NCI-H526 treated with DMSO at 0.1 percent for 48 hours (cell line): ENCODE measurements at regions not wholly inside any gene's neighbourhood (a gene's known extent, or its start where the extent isn't known, plus 50 kb on each side); places are given as distances from the start of the nearest gene placed in this dataset.
A peak's percentile ranks its signal among the peaks of the same experiment; 100 is the strongest.
"Not testable (repeated sequence)": the region's sequence is repeated elsewhere in the genome, so short reads cannot be mapped to it uniquely, and the experiment has no call there.

Experiments used
- DNase-seq: peaks from one replicate; lab custom pipeline; 2025; lab: John Stamatoyannopoulos, UW

DNA sequence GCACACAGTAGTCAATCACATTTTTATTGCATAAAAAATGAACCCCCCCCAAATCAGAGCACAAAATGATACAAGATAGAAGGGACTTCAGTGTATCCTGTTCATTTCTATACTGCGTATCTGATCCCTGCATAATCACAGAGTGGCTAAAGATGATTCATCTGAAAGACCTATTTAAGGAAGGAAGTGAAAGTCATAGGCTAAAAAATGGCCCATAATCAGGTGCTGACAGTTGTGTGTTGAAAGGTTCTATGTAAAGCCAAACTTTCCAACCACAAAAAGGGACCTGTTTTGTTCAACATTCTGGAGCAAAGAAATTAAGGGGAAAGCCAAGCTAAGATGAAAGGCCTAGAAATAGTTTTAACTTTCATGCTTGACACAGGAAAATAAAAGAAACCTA lies 147.8 kb upstream of the ATP2B1 start:
- DNase-seq, result no peak

DNA sequence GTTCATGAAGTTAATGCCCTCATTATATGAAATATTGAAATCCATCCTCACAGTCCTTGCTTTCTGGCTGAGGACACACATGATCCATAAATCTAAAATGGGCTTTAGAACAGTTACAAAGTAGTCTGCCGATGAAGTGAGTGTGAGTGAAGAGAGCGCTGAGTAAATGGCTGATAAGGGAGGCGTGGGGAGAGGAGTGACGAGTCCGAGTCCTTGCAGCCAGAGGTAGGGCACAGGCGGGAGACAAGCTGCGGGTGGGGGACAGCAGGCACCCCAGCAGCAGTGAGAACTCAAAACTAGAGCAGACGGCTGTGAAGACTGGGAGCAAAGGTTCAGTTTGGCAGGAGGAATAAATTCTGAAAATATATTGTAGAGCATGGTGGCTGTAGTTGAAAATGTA lies 140.1 kb upstream of the ATP2B1 start:
- no peak for DNase-seq

DNA sequence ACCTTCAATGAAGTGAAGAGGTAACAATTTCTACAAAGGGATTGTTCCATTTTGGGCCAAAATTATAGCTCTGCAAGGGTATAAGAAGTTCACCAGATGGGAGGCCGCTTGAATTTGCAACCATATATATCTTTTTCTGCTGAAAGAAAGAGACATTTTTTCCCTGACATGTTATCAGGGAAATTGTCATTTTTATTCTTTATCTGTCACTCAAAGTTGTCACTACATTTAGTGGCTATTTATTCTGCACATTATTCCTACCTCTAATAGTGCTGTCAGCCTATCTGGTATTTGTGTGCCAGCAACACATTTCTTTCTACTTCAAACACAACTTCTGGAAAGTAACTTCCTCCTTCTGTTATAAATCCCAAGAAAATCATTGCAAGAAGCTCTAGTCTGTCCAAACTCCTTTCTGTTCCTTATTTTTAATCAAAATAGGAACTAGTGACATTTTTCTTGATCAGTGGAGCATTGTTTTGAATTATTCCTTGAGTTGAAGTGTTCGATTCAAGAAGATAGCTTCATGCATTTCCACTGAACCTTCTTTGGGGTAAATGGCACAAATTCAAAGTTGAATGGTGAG lies 137.9 kb upstream of the ATP2B1 start:
- DNase-seq, result no peak

DNA sequence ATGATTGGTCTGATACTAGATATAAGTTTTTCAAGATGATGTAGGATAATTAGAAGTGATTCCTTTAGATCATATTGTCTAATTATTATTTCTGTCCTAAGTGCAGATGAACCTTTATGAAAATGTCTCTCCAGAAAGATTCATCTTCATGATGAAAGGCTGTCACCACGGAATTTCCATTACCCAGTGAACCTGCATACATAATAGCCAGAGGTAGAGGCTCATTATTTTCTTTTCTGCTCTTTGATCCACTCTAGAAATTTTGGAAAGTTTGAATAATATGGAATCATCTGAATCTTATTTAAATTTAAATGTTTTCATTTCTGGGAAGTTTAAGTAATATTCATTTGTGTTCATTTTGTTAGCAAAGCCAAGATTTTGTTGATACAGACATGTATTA lies 137.1 kb upstream of the ATP2B1 start:
- DNase-seq, result no peak

DNA sequence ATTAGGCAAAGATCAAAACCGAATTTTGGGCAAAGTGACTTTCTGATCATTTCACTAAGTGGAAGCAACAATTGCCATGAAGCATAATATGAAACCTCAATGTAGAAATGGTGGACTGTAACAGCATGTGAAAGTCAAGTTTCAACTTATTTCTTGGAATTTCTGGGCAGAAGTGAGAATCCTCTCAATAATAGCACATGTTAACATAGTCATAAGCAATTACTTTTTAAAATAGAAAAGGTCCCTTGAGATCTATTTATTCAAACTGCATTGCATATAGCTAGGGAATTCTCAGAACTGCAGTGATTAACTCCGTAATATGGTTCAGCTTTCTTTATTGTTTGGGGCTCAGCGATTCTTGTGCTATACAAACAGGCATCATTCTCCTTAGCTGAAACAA lies 136.7 kb upstream of the ATP2B1 start:
- DNase-seq, result no peak

DNA sequence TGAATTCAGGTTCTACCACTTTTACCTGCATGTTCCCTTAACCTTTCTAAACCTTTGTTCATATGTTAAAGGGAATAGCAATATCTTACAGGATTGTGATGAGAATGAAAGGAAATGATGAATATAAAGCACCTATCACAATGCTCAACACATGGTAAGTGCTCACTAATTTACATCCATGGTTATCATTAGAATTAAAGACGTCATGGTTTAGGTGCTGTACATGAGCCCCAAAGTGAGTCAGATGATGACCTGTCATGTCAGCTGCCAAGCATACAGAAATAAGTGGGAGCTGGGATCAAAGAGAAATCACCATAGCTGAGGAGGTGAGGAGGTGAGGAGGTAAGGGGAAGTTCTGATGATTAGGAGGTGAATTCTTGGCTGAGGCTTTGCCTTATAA lies 135.9 kb upstream of the ATP2B1 start:
- DNase-seq, result no peak

DNA sequence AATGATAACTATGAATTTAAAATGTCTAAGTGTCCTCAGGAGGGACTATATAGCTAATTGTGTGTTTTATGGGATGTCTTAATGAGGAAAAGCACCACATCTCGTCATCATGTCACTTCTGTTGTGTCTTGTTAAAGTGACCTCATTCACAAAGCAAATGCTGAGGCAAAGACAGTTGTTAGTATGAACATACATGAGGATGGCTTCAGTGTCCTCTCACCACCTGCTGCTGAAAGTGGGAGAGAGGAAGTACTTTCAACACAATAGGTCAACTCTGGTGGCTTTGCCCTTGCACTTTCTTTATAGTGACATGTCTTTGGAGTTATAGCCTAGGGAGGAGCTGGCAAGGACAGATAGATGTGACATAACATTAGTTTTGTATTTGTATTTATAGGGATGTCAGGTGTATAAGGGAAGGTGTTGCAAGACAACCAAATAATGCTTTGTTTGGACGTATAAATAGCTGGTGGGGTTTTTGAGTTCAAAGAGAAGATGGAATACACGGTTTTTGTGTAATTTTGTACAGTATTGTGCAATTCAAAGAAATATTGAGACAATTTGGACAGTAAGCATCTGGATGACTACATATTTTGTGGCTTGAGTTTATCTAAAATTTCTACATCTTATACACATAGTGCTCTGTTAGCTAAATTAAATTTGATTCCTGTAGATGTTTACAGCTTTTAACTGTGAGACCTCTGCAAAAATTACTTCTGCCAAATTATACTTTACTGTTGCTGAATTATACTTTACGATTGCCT lies 131.7 kb upstream of the ATP2B1 start:
- DNase-seq, result no peak

DNA sequence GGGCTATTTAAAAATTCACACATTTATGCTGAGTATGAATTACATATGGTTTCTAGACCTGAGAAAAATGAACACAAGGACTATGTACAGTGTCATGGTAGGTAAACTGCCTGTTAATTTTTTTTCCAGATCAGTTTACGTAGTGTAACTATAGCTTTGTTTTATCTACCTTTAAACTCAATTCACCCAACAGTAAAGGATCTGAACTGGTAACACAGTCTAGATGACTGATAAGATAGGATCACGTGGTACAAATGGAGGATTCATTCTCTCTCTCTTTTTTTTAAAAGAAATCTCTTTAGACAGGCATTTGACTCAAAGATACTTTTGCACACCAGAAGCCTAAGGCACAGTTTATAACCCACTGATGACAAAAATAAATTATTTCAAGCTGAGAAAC lies 130.8 kb upstream of the ATP2B1 start:
- DNase-seq, result no peak

DNA sequence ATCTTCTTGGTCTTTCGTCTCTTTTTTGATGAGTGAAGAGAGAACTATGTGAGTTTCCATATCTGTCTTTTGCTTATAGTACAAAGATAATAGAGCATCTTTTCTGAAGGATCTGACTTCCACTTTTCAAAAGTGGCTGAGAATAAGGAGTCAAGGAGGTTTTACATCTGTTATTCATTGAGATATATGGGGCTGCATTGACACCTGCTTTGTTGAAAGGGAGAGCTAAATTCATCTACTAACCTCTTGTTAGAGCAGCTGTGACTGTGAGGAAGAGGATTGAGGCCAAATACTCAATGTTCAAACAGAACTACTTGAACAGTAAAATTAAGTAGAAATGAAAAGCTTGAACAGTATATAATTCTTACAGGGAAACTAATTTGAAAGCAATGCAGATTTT lies 130.2 kb upstream of the ATP2B1 start:
- DNase-seq, result no peak

DNA sequence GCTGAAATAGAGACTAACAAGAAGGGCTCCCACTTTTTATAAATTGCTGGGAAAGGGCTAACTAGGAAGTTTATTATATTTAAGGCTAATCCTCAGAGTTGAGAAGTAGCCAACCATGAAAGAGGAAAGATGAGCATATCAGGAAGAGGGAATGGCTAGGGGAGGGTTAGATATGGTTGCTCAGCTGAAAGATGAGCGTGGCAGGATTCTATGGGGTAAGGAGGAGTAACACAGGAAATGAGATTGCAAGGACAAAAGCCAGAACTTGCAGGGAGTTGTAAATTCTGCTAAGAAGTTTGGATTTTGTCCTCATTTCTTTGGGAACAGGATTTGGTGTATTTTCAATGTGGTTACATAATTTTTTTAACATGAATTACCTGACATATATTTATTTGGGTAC lies 127.4 kb upstream of the ATP2B1 start:
- peak; percentile 44 for DNase-seq

DNA sequence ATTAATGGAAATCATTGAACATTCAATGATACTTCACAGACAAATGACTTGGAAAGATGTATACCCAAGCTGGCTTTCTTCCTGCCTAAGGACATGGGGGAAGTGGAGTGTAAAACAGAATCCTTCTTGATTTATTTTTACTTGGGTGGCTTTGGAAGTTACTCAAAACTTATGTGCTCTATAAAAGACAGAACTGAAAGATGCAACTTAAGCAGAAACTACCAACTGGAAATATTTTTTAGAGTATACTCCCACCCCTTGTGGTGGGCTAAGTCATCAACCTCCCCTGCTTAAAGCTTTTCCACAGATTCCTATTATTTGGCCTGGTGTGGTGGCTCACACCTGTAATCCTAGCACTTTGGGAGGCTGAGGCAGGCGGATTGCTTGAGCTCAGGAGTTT lies 126.0 kb upstream of the ATP2B1 start:
- no peak for DNase-seq

DNA sequence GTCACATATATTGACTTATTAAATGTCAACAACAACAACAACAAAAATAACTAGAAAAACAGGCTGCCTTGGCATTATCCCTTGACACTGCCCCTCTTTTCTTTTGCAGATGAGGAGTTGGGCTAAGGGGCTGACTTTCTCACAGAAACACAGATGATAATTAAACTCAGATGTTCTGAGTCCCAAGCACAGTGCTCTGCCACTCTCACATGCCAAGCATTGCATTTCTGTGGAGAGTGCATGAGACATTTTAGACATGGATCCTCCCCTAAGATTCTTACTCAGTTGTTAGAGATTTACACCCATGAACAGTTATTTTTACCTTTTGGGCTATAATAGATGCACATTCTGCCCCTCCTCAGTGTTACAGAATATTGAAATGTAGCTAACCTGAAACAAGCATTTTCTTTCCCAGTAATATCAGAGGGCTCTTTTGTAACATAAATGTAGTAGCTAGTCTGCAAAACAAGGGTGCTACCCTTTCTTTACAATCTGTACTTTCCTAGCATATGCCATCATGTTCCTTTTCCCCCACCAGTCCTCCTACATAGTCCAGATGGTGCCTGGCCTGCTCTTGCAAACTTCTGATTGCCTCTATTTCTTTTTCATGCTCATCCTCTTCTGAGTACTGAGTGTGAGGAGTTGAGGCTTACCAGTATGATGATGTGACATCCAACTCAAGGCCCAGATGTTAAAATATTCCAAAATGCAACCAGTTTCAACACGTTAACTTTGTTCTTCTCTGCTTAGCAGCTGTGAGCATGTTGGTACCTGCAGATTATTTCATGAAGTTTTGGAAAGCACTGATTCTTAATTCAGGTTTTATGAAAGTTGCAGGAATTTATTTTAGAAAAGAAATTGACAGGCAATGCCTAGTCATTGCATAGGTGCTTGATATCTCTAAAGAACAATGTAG lies 125.0 kb upstream of the ATP2B1 start:
- no peak for DNase-seq

DNA sequence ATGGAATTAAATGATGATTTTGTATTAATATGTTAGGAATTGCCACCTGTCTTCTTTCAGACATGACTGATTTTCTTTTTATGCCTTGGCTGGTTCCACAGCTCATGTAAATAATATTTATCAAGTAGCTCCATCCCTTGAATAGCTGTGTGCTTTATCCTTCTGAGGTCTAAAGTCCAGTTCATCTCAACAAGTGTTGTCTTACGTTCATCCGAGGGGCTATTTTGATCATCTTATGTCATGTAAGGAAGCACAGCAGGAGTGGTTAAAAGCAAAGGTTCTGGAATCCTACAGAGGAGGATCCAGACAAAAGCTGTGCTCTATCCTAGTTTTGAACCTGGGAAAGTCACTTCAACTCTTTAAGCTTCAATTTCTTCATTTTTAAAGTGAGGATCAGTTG lies 123.7 kb upstream of the ATP2B1 start:
- DNase-seq, result no peak

DNA sequence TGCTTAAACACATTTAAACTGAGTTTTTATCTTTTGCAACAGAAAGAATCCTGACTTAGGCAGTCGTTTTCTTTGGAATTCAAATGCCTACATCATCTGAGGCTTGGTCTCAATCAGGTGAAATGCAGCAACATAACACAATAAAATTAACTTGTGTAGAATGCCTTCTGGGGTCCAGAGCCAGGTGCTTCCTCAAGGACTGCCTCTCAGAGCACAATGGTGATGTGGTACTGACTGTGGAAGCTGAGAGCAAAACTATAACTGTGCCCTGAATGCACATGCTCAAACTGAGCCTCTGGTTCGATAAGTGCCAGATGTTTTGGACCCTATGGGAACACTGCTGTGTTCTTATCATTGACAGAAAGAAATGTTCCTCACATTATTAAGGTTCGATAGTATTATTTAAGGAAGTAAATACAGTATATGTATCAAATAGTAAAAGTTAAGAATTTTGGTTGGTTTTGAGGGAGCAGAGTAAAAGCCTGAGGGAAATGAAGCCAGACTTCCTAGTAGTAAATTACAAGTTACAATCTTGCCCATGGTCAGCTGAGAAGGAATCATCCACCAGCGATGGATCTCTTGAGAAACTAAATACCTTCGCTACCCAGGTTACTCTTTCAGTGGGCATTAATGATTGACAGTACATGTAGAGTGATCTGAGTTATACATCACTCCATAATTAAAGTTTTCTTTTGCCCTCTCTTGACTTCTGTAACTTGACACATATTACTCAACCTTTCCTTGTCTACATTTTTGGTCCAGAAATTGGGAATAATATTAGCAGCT lies 122.9 kb upstream of the ATP2B1 start:
- DNase-seq, result no peak

DNA sequence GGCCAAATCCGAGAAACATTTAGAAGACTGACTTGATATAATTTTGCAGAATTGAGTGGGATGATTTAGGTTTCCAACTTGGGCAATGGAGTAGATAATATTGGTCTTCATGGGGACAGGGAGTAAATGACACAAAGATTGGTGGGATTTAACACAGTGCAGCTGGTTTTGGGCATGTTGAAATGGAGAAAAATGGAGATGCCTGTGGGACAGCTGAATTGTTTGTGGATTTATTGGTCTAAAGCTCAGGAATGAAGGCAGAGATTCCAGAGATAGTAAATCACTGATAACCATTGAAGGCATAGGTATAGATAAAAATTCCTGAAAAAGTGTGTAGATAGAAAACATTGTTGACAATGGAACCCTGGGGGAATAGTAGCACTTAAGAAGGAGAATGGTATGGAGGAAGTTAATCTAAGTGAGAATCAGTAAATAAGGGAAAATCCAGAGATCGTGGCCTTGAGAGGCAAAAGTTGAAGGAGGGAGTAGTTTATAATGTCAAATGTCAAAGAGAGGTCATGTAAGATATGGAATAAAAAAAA lies 120.9 kb upstream of the ATP2B1 start:
- DNase-seq, result no peak

DNA sequence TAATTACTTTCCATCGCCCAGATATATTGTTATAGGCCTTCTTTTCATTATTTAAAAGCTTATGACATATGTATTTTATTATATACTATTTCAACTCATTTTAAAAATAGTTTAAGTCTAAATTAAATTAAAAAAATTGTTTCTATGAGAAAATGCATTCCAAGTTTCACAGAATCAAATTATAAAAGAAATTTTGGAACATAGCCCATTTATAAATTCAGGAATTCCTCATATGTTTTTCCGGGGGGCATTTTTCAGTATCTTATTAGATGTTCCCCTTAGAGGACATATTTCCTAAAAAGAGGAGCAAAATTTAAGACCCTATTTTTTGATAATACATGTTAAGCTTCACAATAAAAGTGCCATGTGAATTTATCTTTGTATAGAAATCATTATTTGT lies 119.9 kb upstream of the ATP2B1 start:
- DNase-seq, result no peak

DNA sequence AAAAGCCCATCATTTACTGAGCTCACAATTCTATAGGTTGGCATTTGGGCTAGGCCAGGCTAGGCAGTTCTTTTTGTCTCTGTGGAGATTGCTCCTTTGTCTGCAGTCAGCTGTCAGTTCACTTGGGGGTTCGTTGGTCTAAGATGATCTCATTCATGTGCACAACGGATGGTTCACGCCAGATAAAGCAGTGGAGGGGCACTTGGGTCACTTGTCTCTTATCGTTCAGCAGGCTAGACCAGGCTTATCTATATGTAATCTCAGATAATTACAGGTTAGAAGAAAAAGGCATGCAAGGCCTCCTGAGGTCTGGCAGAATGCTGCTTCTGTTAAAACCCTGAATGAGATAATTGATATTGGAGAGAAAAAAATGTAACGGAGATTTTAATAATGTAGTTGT lies 119.0 kb upstream of the ATP2B1 start:
- no peak for DNase-seq

DNA sequence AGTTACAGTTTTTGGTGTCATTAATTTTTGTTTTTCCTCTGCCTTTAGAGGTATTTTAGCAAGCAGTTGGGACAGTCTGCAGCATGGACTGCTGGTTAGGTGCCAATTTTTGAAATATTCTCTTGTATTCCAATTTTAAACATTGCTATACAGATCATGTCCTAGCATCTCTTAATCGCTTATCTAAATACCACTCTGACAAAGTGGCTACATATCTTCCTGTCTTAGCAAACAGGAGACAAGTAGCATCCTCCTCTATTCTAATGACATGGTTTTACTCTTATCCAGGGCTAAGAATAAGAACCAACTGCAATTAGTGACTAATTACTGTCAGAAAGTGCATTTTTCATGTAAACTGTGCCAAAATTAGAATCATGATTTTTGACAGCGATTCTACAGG lies 117.8 kb upstream of the ATP2B1 start:
- DNase-seq, result no peak

DNA sequence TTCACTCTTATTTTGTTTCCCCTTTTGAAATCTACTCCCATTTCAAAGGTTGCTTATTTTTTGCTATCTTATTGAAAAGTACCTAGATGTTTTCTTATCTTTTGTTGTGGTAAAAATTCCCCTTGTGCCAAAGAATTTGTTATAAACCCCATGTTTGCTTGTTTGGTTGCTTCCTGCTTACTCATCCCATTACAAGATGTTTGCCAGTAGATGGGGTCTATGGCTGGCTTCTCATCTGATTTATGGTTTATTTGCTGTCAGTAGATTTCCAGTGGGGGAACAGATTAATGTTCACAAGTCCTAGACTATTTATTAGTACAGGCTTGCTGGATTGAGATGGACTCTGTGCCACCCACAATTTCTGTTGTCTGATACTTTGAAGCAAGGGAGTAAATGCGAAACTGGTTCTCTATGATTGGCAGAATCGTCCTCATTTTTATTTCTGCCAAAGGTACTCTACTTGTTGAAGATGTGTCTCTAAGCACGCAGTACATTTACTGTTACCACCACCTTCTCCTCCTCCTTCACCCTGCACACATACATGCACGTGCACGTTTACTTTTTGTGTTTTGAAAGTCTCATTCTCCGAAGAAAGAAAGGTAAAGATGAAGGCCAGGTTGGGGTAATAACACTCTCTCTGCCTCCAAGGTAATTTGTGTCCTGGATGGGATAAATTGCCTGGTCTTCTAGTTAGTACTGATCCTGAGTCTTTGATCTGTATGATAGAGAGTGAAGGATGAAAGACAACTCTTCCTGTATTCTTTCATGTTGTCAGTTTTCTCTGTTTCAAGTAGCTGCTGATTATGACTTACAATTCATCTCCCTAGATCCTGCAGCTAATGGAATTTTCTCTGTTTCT lies 117.2 kb upstream of the ATP2B1 start:
- no peak for DNase-seq

DNA sequence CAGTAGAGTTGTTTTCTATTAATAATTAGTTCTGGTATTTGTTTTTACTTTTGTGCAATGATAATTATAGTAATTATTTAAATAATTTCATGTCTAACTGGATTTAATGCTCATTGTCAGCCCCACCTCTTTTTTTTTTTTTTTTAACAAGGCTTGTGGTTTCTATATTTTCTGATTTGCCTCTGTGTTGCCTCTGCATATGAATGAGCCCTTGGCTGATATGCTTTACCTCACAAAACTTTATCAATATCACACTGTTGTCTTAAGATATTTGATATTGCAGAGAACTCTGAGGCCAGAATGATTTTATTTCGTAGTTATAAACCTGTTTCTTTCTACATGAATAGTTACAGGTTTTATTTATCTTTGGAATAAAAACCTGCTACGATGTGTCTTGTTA lies 116.2 kb upstream of the ATP2B1 start:
- no peak for DNase-seq

DNA sequence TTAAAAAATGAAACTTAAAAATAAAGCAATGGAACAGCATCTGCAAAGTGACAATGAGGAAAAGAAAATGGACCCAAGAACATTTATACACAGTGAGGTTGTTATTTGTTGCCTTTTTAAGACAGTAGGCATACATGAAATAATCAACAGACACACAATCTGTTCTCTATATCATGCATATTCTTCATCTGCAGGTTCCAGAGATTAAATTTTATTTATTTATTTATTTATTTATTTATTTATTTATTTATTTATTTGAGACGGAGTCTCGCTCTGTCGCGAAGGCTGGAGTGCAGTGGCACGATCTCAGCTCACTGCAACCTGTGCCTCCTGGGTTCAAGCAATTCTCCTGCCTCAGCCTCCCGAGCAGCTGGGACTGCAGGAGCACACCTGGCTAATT lies 114.4 kb upstream of the ATP2B1 start:
- not testable (repeated sequence) for DNase-seq
